Loucy (cell line): ENCODE measurements at regions not wholly inside any gene's neighbourhood (a gene's known extent, or its start where the extent isn't known, plus 50 kb on each side); places are given as distances from the start of the nearest gene placed in this dataset.

Experiments used
- H2AFZ ChIP-seq: fragments of 200-600 bp; sonication (generic); 2 replicates; pipeline ENCODE4 v1.6.0; 2016; ENCODE audit warnings: antibody characterized with exemption, mild to moderate bottlenecking, low read length, moderate library complexity
- H3F3A ChIP-seq: fragments of 200-600 bp; 2 replicates; pipeline ENCODE4 v1.6.0; 2016; ENCODE audit warnings: antibody characterized with exemption, low read depth, mild to moderate bottlenecking
- H3K27me3 ChIP-seq: fragments of 200-600 bp; sonication (generic); 2 replicates; pipeline ENCODE4 v1.6.1; 2014; ENCODE audit warnings: low read length, mild to moderate bottlenecking; ENCODE audit not compliant: insufficient read depth, poor library complexity, severe bottlenecking
- H3K36me3 ChIP-seq: fragments of 200-600 bp; sonication (generic); 2 replicates; pipeline ENCODE4 v1.6.1; 2016; ENCODE audit warnings: low read length; ENCODE audit not compliant: insufficient read depth
- H3K4me1 ChIP-seq: fragments of 200-600 bp; sonication (generic); 2 replicates; pipeline ENCODE4 v1.5.1; 2014; ENCODE audit warnings: low read length, mild to moderate bottlenecking; ENCODE audit not compliant: insufficient read depth, poor library complexity, severe bottlenecking
- H3K4me2 ChIP-seq: fragments of 200-600 bp; sonication (generic); 2 replicates; pipeline ENCODE4 v1.6.0; 2014; ENCODE audit warnings: antibody characterized with exemption, low read length, low read depth, mild to moderate bottlenecking; ENCODE audit not compliant: poor library complexity, severe bottlenecking
- H3K4me3 ChIP-seq: fragments of 200-600 bp; sonication (generic); 2 replicates; pipeline ENCODE4 v1.5.1; 2014; ENCODE audit warnings: low read length, mild to moderate bottlenecking, mixed read lengths; ENCODE audit not compliant: poor library complexity, severe bottlenecking
- H3K79me2 ChIP-seq: fragments of 200-600 bp; sonication (generic); 2 replicates; pipeline ENCODE4 v1.6.1; 2014; ENCODE audit warnings: low read length; ENCODE audit not compliant: insufficient read depth
- H3K9ac ChIP-seq: fragments of 200-600 bp; sonication (generic); 2 replicates; pipeline ENCODE4 v1.6.0; 2014; ENCODE audit warnings: mild to moderate bottlenecking, low read depth, low read length, moderate library complexity; ENCODE audit not compliant: poor library complexity, severe bottlenecking
- H3K9me2 ChIP-seq: fragments of 200-600 bp; sonication (generic); replicated peaks from 2 replicates; pipeline ENCODE4 v1.6.1; 2016; ENCODE audit warnings: low read depth, low read length, mixed read lengths
- H3K9me3 ChIP-seq: fragments of 200-600 bp; sonication (generic); 2 replicates; pipeline ENCODE4 v1.6.1; 2014; ENCODE audit warnings: mild to moderate bottlenecking, antibody characterized with exemption, low read length, low read depth; ENCODE audit not compliant: insufficient read depth
- H4K20me1 ChIP-seq: fragments of 200-600 bp; sonication (generic); 2 replicates; pipeline ENCODE4 v1.6.0; 2014; ENCODE audit warnings: antibody characterized with exemption, low read length, mild to moderate bottlenecking; ENCODE audit not compliant: insufficient read depth, poor library complexity, severe bottlenecking
- EZH2phosphoT487 ChIP-seq: fragments of 200-600 bp; IDR thresholded peaks from 2 replicates; pipeline ENCODE4 v1.6.1; 2018; ENCODE audit warnings: antibody characterized with exemption, mild to moderate bottlenecking, moderate library complexity, borderline replicate concordance
- TF ChIP-seq, protein P1 (sequence below): fragments of 200-600 bp; sonication (generic); conservative IDR thresholded peaks from 2 replicates; pipeline ENCODE4 v1.5.1; 2014; ENCODE audit warnings: mild to moderate bottlenecking, antibody characterized with exemption, low read length

DNA sequence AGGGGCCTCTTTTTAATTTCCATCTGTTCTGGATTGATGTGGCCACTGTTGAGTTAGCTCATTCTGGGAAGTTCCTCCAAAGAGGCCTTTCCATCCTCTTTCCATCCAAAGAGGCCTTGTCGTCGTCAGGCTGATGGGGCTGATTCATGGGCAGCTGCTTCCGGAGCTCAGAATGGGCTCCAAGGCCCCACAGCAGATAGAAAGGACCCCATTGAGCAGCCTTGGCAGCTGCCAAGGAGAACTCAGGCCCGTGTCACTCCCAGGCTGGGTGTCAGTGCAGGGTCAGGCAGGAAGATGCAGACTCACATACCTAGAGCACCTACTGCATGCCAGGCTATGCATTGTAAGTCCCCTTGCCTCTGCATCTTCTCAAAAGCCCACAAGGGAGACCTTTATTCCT lies 524.1 kb downstream of the MIAT start:
- no peaks in the 10 kb centered on the region for H3K79me2 ChIP-seq
- TF ChIP-seq, protein P1, sequence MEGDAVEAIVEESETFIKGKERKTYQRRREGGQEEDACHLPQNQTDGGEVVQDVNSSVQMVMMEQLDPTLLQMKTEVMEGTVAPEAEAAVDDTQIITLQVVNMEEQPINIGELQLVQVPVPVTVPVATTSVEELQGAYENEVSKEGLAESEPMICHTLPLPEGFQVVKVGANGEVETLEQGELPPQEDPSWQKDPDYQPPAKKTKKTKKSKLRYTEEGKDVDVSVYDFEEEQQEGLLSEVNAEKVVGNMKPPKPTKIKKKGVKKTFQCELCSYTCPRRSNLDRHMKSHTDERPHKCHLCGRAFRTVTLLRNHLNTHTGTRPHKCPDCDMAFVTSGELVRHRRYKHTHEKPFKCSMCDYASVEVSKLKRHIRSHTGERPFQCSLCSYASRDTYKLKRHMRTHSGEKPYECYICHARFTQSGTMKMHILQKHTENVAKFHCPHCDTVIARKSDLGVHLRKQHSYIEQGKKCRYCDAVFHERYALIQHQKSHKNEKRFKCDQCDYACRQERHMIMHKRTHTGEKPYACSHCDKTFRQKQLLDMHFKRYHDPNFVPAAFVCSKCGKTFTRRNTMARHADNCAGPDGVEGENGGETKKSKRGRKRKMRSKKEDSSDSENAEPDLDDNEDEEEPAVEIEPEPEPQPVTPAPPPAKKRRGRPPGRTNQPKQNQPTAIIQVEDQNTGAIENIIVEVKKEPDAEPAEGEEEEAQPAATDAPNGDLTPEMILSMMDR: no peak
- TF ChIP-seq EZH2phosphoT487: no peak

DNA sequence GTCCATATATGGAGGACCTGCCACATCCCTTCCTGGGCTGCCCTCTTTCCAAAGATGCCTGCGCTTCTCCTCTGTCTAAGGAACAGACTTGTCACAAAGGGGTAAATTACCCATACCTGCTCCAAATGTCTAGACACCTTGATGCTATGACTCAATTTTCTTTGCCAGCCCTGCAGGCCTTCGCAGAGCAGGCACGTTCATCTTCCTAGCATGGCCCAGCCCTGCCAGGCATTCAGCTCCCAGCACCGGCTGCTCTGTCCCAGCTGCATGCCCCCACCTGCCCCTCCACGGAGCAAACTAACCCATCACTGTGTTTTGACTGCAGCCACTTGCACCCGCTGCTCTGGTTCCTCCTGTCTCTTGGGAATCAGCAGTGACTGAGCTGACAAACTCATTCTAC lies 526.1 kb downstream of the MIAT start:
- Histone ChIP-seq H3K9ac (no peak overlapping the region), H4K20me1 (no peaks in the 10 kb centered on the region), H3K9me2 (no peaks in the 10 kb centered on the region), H3K27me3 (no peaks in the 10 kb centered on the region), H3K79me2 (no peaks in the 10 kb centered on the region), H2AFZ (no peak overlapping the region), H3K9me3 (no peaks in the 10 kb centered on the region), H3K4me3 (no peak overlapping the region), H3K4me2 (no peak overlapping the region), H3K4me1 (no peaks in the 10 kb centered on the region), H3F3A (no peaks in the 10 kb centered on the region), H3K36me3 (no peaks in the 10 kb centered on the region)
- TF ChIP-seq EZH2phosphoT487: no peak
- TF ChIP-seq, protein P1: no peak

More for the DNA sequence above, 524.1 kb downstream of the MIAT start:
- no peaks in the 10 kb centered on the region for H3K9me3 ChIP-seq
- no peak overlapping the region for H3K4me2 ChIP-seq
- H3F3A ChIP-seq: no peaks in the 10 kb centered on the region
- no peak overlapping the region for H3K4me3 ChIP-seq
- H2AFZ ChIP-seq: no peak overlapping the region
- no peaks in the 10 kb centered on the region for H3K27me3 ChIP-seq
- H3K9ac ChIP-seq: no peak overlapping the region
- no peaks in the 10 kb centered on the region for H4K20me1 ChIP-seq
- no peaks in the 10 kb centered on the region for H3K9me2 ChIP-seq
- no peaks in the 10 kb centered on the region for H3K4me1 ChIP-seq
- no peaks in the 10 kb centered on the region for H3K36me3 ChIP-seq

DNA sequence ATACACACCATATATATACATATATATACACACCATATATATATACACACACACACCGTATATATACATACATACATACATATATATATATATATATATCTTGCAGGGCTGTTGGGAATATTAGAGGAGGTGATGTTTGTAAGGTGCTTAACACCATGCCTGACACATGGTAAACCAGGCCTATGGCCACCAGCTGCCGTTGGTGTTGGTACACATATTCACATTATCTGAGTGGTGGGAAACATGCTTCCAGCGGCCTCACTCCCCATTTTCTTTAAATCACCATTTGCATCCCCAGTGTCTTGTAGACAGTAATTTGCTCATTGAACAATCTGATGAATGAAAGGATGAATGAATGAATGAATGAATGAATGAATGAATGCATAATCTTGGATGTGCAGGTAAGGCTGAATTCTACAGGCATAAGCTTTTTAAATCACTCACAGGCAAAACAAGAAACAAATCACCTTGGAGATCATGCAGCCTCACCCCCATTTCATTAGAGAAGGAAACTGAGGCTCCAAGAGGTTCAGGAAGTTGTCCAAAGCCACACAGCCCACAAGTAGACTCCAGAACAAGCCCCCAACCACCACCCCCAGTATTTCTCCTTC lies 527.8 kb downstream of the MIAT start:
- no peak overlapping the region for H3K4me2 ChIP-seq
- H3K4me1 ChIP-seq: no peaks in the 10 kb centered on the region
- no peaks in the 10 kb centered on the region for H3K9me2 ChIP-seq
- H3K9me3 ChIP-seq: no peaks in the 10 kb centered on the region
- TF ChIP-seq EZH2phosphoT487: no peak
- TF ChIP-seq, protein P1: no peak
- H3K79me2 ChIP-seq: no peaks in the 10 kb centered on the region
- no peaks in the 10 kb centered on the region for H3K36me3 ChIP-seq
- H3K4me3 ChIP-seq: no peak overlapping the region
- H3K9ac ChIP-seq: no peak overlapping the region
- no peaks in the 10 kb centered on the region for H3F3A ChIP-seq
- H2AFZ ChIP-seq: no peak overlapping the region
- no peaks in the 10 kb centered on the region for H3K27me3 ChIP-seq
- H4K20me1 ChIP-seq: no peaks in the 10 kb centered on the region
